ENCODE measurements at regions not wholly inside any gene's neighbourhood (a gene's known extent, or its start where the extent isn't known, plus 50 kb on each side); places are given as distances from the start of the nearest gene placed in this dataset.

- no peak for DNase-seq (ENCODE audit: low read depth)
- TF ChIP-seq CTCF (IDR thresholded peaks at IDR 0.05; ENCODE audit: control insufficient read depth, extremely low read depth, insufficient read depth) = no peak
- no peak overlapping the region for H3K4me3 ChIP-seq (ENCODE audit: low read depth, low read length)
Observed at GRCh38 chr5:40165106-40165788, 514.5 kb upstream of the PTGER4 start.

- TF ChIP-seq CTCF (IDR thresholded peaks at IDR 0.05; ENCODE audit: control insufficient read depth, extremely low read depth, insufficient read depth) = no peak
- DNase-seq (ENCODE audit: low read depth) = no peak
- no peak overlapping the region for H3K4me3 ChIP-seq (ENCODE audit: low read depth, low read length)
Observed at GRCh38 chr5:40160435-40160834, 519.3 kb upstream of the PTGER4 start.

GRCh38 chr5:40154194-40154593, 525.5 kb upstream of the PTGER4 start:
- TF ChIP-seq CTCF (IDR thresholded peaks at IDR 0.05; ENCODE audit: control insufficient read depth, extremely low read depth, insufficient read depth) = no peak
- no peak for DNase-seq (ENCODE audit: low read depth)
- no peak overlapping the region for H3K4me3 ChIP-seq (ENCODE audit: low read depth, low read length)

GRCh38 chr5:40150896-40151295, 528.8 kb upstream of the PTGER4 start:
- DNase-seq (ENCODE audit: low read depth) = no peak

GRCh38 chr5:40141896-40142295, 537.8 kb upstream of the PTGER4 start:
- DNase-seq (ENCODE audit: low read depth) = no peak
- H3K4me3 ChIP-seq (ENCODE audit: low read depth, low read length) = no peak overlapping the region
- TF ChIP-seq CTCF (IDR thresholded peaks at IDR 0.05; ENCODE audit: control insufficient read depth, extremely low read depth, insufficient read depth) = no peak

More at GRCh38 chr5:40150896-40151295, 528.8 kb upstream of the PTGER4 start:
- no peak overlapping the region for H3K4me3 ChIP-seq (ENCODE audit: low read depth, low read length)
- TF ChIP-seq CTCF (IDR thresholded peaks at IDR 0.05; ENCODE audit: control insufficient read depth, extremely low read depth, insufficient read depth) = no peak

GRCh38 chr5:40141418-40141817, 538.3 kb upstream of the PTGER4 start:
- no peak for TF ChIP-seq CTCF (IDR thresholded peaks at IDR 0.05; ENCODE audit: control insufficient read depth, extremely low read depth, insufficient read depth)
- no peak for DNase-seq (ENCODE audit: low read depth)
- H3K4me3 ChIP-seq (ENCODE audit: low read depth, low read length) = no peak overlapping the region

GRCh38 chr5:40137223-40137622, 542.5 kb upstream of the PTGER4 start:
- no peak overlapping the region for H3K4me3 ChIP-seq (ENCODE audit: low read depth, low read length)
- TF ChIP-seq CTCF (IDR thresholded peaks at IDR 0.05; ENCODE audit: control insufficient read depth, extremely low read depth, insufficient read depth) = no peak
- no peak for DNase-seq (ENCODE audit: low read depth)

Measured in LNCaP clone FGC (cell line).